ENCODE measurements at regions not wholly inside any gene's neighbourhood (a gene's known extent, or its start where the extent isn't known, plus 50 kb on each side); places are given as distances from the start of the nearest gene placed in this dataset.

DNA sequence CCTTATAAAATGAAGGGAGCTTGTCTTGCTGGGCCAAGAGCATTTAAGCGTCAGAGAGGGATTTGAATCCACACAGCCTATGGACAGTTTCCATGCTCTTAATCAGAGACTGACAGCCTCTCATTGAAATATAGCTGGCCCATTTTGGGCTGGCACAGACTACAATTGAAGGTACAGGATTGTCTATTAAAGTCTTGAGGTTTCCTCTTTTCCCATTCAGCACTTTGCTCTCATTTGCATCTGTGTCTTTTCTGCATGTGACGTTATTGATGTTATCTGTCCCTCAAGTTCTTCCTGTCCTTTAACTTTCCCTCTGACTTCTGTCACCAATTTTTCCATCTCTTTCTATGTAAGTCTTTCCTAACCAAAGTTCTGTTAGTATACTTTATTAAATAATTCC lies 133.3 kb upstream of the SFRP2 start:
- POLR2A ChIA-PET (ENCODE audit: partially characterized antibody) = no interaction called here
- Histone ChIP-seq H3K4ac (replicated peaks; ENCODE audit: insufficient read length, low read depth, low read length) (no peak overlapping the region), H2BK120ac (replicated peaks; ENCODE audit: low read depth, low read length) (no peak overlapping the region), H3K4me1 (replicated peaks in 1 of 4; ENCODE audit: control insufficient read depth in 3 of 4, insufficient read depth in 4 of 4, low read length in 3 of 4) (no peaks in the 10 kb centered on the region), H3K79me1 (ENCODE audit: low read depth, low read length) (no peaks in the 10 kb centered on the region), H3K4me3 (ENCODE audit: extremely low read depth in 1 of 4, insufficient read depth in 2 of 4, low read depth in 3 of 4, low read length in 4 of 4) (no peak overlapping the region), H3K18ac (ENCODE audit: extremely low read depth, low read length) (no peak overlapping the region), H2BK20ac (ENCODE audit: low read length) (no peak overlapping the region), H3K27me3 (replicated peaks in 1 of 4; ENCODE audit: control insufficient read depth in 3 of 4, extremely low read depth in 1 of 4, insufficient read depth in 3 of 4, low read length in 3 of 4) (peaks cover 0 to 1% (median 0%) of the 10 kb centered on the region in 4 experiments; a peak in 1 of 7 replicates), H3K79me2 (ENCODE audit: control insufficient read depth in 1 of 2, insufficient read depth in 2 of 2, low read length in 2 of 2) (no peaks in the 10 kb centered on the region), H3K36me3 (ENCODE audit: control insufficient read depth in 2 of 4, insufficient read depth in 4 of 4, low read length in 3 of 4) (no peaks in the 10 kb centered on the region), H4K5ac (ENCODE audit: insufficient read length, low read depth, low read length) (no peak overlapping the region), H4K8ac (ENCODE audit: extremely low read depth, insufficient read depth, low read length) (no peak overlapping the region), H3K23me2 (ENCODE audit: low read depth, low read length) (no peaks in the 10 kb centered on the region), H3K56ac (replicated peaks; ENCODE audit: insufficient read length, low read depth, low read length) (no peak overlapping the region), H4K20me1 (replicated peaks in 1 of 2; ENCODE audit: control insufficient read depth in 1 of 2, insufficient read depth in 2 of 2, low read length in 2 of 2) (no peaks in the 10 kb centered on the region), H2AFZ (ENCODE audit: low read length) (no peak overlapping the region), H3K4me2 (ENCODE audit: insufficient read depth in 1 of 2, low read depth in 2 of 2, low read length in 2 of 2) (no peak overlapping the region), H3K27ac (ENCODE audit: low read depth, low read length) (no peak overlapping the region), H3K9ac (replicated peaks in 1 of 4; ENCODE audit: extremely low read depth in 1 of 4, low read depth in 3 of 4, low read length in 3 of 4) (no peak overlapping the region), H3K9me3 (ENCODE audit: insufficient read depth in 2 of 2, low read depth in 1 of 2, low read length in 1 of 2) (no peaks in the 10 kb centered on the region), H3K14ac (ENCODE audit: insufficient read length) (no peak overlapping the region), H2BK5ac (ENCODE audit: low read depth, low read length) (no peak overlapping the region), H2BK15ac (ENCODE audit: low read length) (no peak overlapping the region), H2AK5ac (ENCODE audit: low read depth, low read length) (no peak overlapping the region), H3K23ac (ENCODE audit: insufficient read length) (no peak overlapping the region), H4K91ac (replicated peaks; ENCODE audit: insufficient read length, low read length) (no peak overlapping the region), H2BK12ac (ENCODE audit: low read depth, low read length) (no peak overlapping the region)
- WGBS, 2 experiments (ENCODE audit: extremely low coverage in 1 of 2, insufficient coverage in 1 of 2, insufficient read length in 1 of 2, insufficient replicate concordance in 2 of 2, low coverage in 1 of 2, low lambda C conversion rate in 2 of 2, missing lambda C conversion rate in 1 of 2) = 95% methylated on average over 2 of the region's 2 CpGs; no CpG with 5 or more reads in 1 of the 2 experiments
- FAIRE-seq (no peak), DNase-seq (ENCODE audit: low read depth in 1 of 2, low spot score in 2 of 2) (no peak)
- TF ChIP-seq KDM5A (IDR thresholded peaks at IDR 0.05; ENCODE audit: low read length) (no peak), TCF12 (IDR thresholded peaks at IDR 0.05; ENCODE audit: low read depth, low read length) (no peak), POLR2AphosphoS5 (IDR thresholded peaks at IDR 0.05; ENCODE audit: low read depth, low read length) (no peak), GABPA (IDR thresholded peaks at IDR 0.05; ENCODE audit: borderline replicate concordance, insufficient read depth, low read length) (no peak)
- TF ChIP-seq, protein P1, sequence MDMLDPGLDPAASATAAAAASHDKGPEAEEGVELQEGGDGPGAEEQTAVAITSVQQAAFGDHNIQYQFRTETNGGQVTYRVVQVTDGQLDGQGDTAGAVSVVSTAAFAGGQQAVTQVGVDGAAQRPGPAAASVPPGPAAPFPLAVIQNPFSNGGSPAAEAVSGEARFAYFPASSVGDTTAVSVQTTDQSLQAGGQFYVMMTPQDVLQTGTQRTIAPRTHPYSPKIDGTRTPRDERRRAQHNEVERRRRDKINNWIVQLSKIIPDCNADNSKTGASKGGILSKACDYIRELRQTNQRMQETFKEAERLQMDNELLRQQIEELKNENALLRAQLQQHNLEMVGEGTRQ (IDR thresholded peaks at IDR 0.05; ENCODE audit: low read length) = no peak
- CTCF ChIA-PET (ENCODE audit: partially characterized antibody) = no interaction called here

All from H1 (cell line).